Heart left ventricle (tissue), 13 donors: ENCODE measurements at regions not wholly inside any gene's neighbourhood (a gene's known extent, or its start where the extent isn't known, plus 50 kb on each side); places are given as distances from the start of the nearest gene placed in this dataset.

ENCODE experiments used
- CTCF ChIP-seq, 12 donors: fragments of 200-600 bp; sonication (generic) in 4 of 12; IDR thresholded peaks; one replicate each; pipeline versions ENCODE4 v1.5.0 to v1.8.0; 2018 to 2022; ENCODE audit warnings: antibody characterized with exemption in 12 of 12, mild to moderate bottlenecking in 5 of 12
- POLR2A ChIP-seq, 2 donors: fragments of 450-650 bp; IDR thresholded peaks; one replicate each; pipeline ENCODE4 v1.6.1; 2017; ENCODE audit warnings: antibody characterized with exemption in 2 of 2, mild to moderate bottlenecking in 2 of 2, moderate library complexity in 2 of 2
- donor health status: ischemic (EF 13 %, LVEDD 7.1; RV severe dilation, severe dysfunction).
- donor health status: DM: no; HTN: yes; CAD: no.
- donor health status: DM: no; HTN: no; CAD: no.
- donor health status: ischemic (EF 25% LVEDD 6.9; RV normal size, moderate dysfunction).
- donor health status: ischemic (EF 25% LVEDD 5.7; RV mildly dilated, moderate dysfunction).
- donor health status: ischemic (EF 35%, LVEDD 5.7; RV mildly dilated, moderate dysfunction).
- donor health status: nonischemic (EF 11% LVEDD 7.7; RV severe dilation, severe dysfunction).
- donor health status: DM: yes; HTN: yes; CAD: no.
- donor health status: PGD.
- donor health status: ischemic (EF 29% LVEDD 5.4; RV normal size, mild dysfunction).
- donor health status: nonischemic (EF 23%, LVEDD 6.1; RV moderate dilation, normal function).

GRCh38 chr4:126265888-126266287 lies 951.1 kb downstream of the FAT4 start:
- TF ChIP-seq CTCF (IDR thresholded peaks at IDR 0.05) = no peak
- TF ChIP-seq POLR2A (IDR thresholded peaks at IDR 0.05) = no peak
